KMS-11 (cell line): ENCODE measurements at regions not wholly inside any gene's neighbourhood (a gene's known extent, or its start where the extent isn't known, plus 50 kb on each side); places are given as distances from the start of the nearest gene placed in this dataset.

Experiments used
- H2AFZ ChIP-seq: fragments of 200-600 bp; sonication (generic); 2 replicates; pipeline ENCODE4 v1.6.1; 2016; ENCODE audit warnings: antibody characterized with exemption, mixed run types, low read depth
- H3K27ac ChIP-seq: fragments of 200-600 bp; sonication (generic); 2 replicates; pipeline ENCODE4 v1.6.1; 2016; ENCODE audit warnings: mild to moderate bottlenecking, mixed run types
- H3K27me3 ChIP-seq: fragments of 200-600 bp; sonication (generic); 2 replicates; pipeline ENCODE4 v1.6.1; 2017; ENCODE audit warnings: mild to moderate bottlenecking, low read depth, mixed run types, moderate library complexity; ENCODE audit not compliant: insufficient read depth
- H3K36me3 ChIP-seq: fragments of 200-600 bp; sonication (generic); 2 replicates; pipeline ENCODE4 v1.6.1; 2017; ENCODE audit warnings: mild to moderate bottlenecking, mixed run types; ENCODE audit not compliant: insufficient read depth
- H3K4me1 ChIP-seq: fragments of 200-600 bp; sonication (generic); 2 replicates; pipeline ENCODE4 v1.6.1; 2016; ENCODE audit warnings: mild to moderate bottlenecking, low read depth, mixed run types; ENCODE audit not compliant: poor library complexity, severe bottlenecking
- H3K4me2 ChIP-seq: fragments of 200-600 bp; sonication (generic); 2 replicates; pipeline ENCODE4 v1.7.0; 2016; ENCODE audit warnings: mild to moderate bottlenecking, mixed run types
- H3K4me3 ChIP-seq: fragments of 200-600 bp; sonication (generic); IDR thresholded peaks from 2 replicates; pipeline ENCODE4 v1.6.1; 2017; ENCODE audit warnings: low read depth, low read length, mixed read lengths; ENCODE audit not compliant: insufficient read depth
- H3K79me2 ChIP-seq: fragments of 200-600 bp; sonication (generic); 2 replicates; pipeline ENCODE4 v1.6.1; 2016; ENCODE audit warnings: low read depth, mixed run types; ENCODE audit not compliant: insufficient read depth
- H3K9ac ChIP-seq: fragments of 200-600 bp; sonication (generic); 2 replicates; pipeline ENCODE4 v1.6.1; 2016; ENCODE audit warnings: mild to moderate bottlenecking, mixed run types
- H4K20me1 ChIP-seq: fragments of 200-600 bp; sonication (generic); 2 replicates; pipeline ENCODE4 v1.6.1; 2016; ENCODE audit warnings: mild to moderate bottlenecking, mixed run types; ENCODE audit not compliant: insufficient read depth
- TF ChIP-seq, protein P1 (sequence below): fragments of 200-600 bp; sonication (generic); conservative IDR thresholded peaks from 2 replicates; pipeline ENCODE4 v1.6.1; 2017; ENCODE audit warnings: low read depth, mild to moderate bottlenecking, antibody characterized with exemption, low read length, moderate library complexity, mixed read lengths

DNA sequence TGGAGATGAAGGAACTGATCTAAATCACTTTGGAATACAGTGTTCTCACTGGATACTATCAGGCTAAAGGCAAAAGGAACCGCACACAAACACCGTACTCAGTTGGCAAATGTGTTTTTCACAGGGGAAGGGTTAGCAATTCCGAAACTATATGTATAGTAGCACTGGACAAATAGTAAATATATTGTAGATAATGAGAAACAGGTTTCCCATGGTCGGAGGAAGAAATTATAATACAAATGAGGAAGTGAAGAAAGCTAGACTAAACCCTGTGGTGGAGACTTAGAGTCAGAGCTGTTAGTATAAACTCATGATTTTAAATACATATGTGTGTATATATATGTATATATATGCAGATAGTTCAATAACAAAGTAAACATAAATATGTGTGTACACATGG is 414.1 kb upstream of the SALL1 start:
- Histone ChIP-seq H4K20me1 (no peaks in the 10 kb centered on the region), H3K36me3 (no peaks in the 10 kb centered on the region), H3K4me1 (no peaks in the 10 kb centered on the region), H3K27me3 (no peaks in the 10 kb centered on the region), H3K27ac (no peak overlapping the region), H2AFZ (no peak overlapping the region), H3K9ac (no peak overlapping the region), H3K4me3 (no peak overlapping the region), H3K79me2 (no peaks in the 10 kb centered on the region), H3K4me2 (no peak overlapping the region)
- TF ChIP-seq, protein P1, sequence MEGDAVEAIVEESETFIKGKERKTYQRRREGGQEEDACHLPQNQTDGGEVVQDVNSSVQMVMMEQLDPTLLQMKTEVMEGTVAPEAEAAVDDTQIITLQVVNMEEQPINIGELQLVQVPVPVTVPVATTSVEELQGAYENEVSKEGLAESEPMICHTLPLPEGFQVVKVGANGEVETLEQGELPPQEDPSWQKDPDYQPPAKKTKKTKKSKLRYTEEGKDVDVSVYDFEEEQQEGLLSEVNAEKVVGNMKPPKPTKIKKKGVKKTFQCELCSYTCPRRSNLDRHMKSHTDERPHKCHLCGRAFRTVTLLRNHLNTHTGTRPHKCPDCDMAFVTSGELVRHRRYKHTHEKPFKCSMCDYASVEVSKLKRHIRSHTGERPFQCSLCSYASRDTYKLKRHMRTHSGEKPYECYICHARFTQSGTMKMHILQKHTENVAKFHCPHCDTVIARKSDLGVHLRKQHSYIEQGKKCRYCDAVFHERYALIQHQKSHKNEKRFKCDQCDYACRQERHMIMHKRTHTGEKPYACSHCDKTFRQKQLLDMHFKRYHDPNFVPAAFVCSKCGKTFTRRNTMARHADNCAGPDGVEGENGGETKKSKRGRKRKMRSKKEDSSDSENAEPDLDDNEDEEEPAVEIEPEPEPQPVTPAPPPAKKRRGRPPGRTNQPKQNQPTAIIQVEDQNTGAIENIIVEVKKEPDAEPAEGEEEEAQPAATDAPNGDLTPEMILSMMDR, result no peak

- Histone ChIP-seq H3K4me2 (no peak overlapping the region), H3K79me2 (no peaks in the 10 kb centered on the region)
Measured at GRCh38 chr16:51562891-51563290, 411.8 kb upstream of the SALL1 start.

DNA sequence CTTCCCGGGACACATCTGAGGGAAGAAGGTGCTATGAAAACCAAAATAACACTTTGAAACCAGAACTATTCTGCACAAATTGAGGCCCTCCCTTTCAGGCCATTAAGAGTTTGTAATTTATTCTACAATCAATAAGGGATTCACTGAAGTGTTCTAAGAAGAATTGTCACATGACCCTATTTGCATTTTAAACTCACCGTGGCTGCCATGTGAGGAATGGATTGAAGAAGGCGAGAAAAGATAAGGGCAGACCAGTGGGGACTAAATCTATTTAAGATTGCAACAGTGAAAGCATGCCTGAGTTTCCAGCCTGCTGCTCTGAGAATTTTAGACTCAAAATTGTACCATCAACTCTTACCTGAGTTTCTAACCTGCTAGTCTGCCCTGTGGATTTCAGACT is 408.8 kb upstream of the SALL1 start:
- no peak overlapping the region for H3K9ac ChIP-seq
- H3K36me3 ChIP-seq, result no peaks in the 10 kb centered on the region
- H3K27ac ChIP-seq, result no peak overlapping the region
- H3K4me1 ChIP-seq, result no peaks in the 10 kb centered on the region
- H2AFZ ChIP-seq, result no peak overlapping the region
- H3K4me2 ChIP-seq, result no peak overlapping the region
- no peaks in the 10 kb centered on the region for H3K27me3 ChIP-seq
- H4K20me1 ChIP-seq, result no peaks in the 10 kb centered on the region
- no peak overlapping the region for H3K4me3 ChIP-seq
- no peaks in the 10 kb centered on the region for H3K79me2 ChIP-seq
- TF ChIP-seq, protein P1, result no peak

More at GRCh38 chr16:51562891-51563290, 411.8 kb upstream of the SALL1 start:
- no peaks in the 10 kb centered on the region for H4K20me1 ChIP-seq
- H3K4me3 ChIP-seq, result no peak overlapping the region
- TF ChIP-seq, protein P1, result no peak
- no peaks in the 10 kb centered on the region for H3K27me3 ChIP-seq
- H3K4me1 ChIP-seq, result no peaks in the 10 kb centered on the region
- H3K36me3 ChIP-seq, result no peaks in the 10 kb centered on the region
- H2AFZ ChIP-seq, result no peak overlapping the region
- H3K27ac ChIP-seq, result no peak overlapping the region
- H3K9ac ChIP-seq, result no peak overlapping the region

DNA sequence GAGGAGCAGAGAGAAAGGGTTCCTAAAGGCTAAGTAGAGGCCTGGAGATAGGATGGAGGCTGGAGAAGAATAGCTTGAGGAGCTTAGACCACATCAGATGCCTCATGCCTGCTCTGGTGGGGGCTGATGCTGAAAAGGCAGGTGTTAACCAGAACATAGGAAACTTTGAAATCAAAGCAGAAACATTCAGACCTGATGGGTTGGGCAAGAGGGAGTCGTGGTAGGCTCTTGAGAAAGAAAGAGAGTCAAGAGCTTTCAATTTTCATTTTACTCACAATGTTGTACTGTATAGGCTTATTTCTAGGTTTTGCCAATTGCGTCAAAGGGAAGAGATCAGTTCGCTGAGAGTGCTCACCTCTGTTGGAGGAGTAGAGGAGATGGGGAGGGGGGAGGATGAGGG is 406.6 kb upstream of the SALL1 start:
- Histone ChIP-seq H3K79me2 (no peaks in the 10 kb centered on the region), H3K36me3 (no peaks in the 10 kb centered on the region), H3K27ac (no peak overlapping the region), H3K4me2 (no peak overlapping the region), H3K9ac (no peak overlapping the region), H4K20me1 (no peaks in the 10 kb centered on the region), H3K4me3 (no peak overlapping the region), H3K27me3 (no peaks in the 10 kb centered on the region), H3K4me1 (no peaks in the 10 kb centered on the region), H2AFZ (no peak overlapping the region)
- TF ChIP-seq, protein P1, result no peak
